ENCODE measurements at regions not wholly inside any gene's neighbourhood (a gene's known extent, or its start where the extent isn't known, plus 50 kb on each side); places are given as distances from the start of the nearest gene placed in this dataset.
"Not testable (repeated sequence)": the region's sequence is repeated elsewhere in the genome, so short reads cannot be mapped to it uniquely, and the experiment has no call there.

GRCh38 chr11:116689413-116690127, 83.2 kb downstream of the BUD13 start:
- Mint-ChIP-seq H3K9me3 (no peaks in the 10 kb centered on the region), H3K4me3 (no peak overlapping the region), H3K27me3 (peaks cover 7 to 34% of the 10 kb centered on the region in 2 donors), H3K4me1 (ENCODE audit: low read depth in 2 of 2) (peaks cover 0 to 2% of the 10 kb centered on the region in 2 donors), H3K36me3 (ENCODE audit: insufficient read depth) (no peaks in the 10 kb centered on the region), H3K27ac (no peak overlapping the region)
- ATAC-seq (replicated peaks) = no peak
- no peak for DNase-seq

- Mint-ChIP-seq H3K9me3 (no peaks in the 10 kb centered on the region), H3K27me3 (peaks cover 17 to 41% of the 10 kb centered on the region in 2 donors), H3K4me3 (no peak overlapping the region), H3K27ac (no peak overlapping the region), H3K36me3 (ENCODE audit: insufficient read depth) (no peaks in the 10 kb centered on the region), H3K4me1 (ENCODE audit: low read depth in 2 of 2) (peaks cover 0 to 2% of the 10 kb centered on the region in 2 donors)
- ATAC-seq (replicated peaks) (no peak), DNase-seq (no peak)
These were observed 84.6 kb downstream of the BUD13 start for GRCh38 chr11:116688202-116688540.

GRCh38 chr11:116687458-116688201, 85.2 kb downstream of the BUD13 start:
- ATAC-seq (replicated peaks) = no peak
- Mint-ChIP-seq H3K36me3 (ENCODE audit: insufficient read depth) (no peaks in the 10 kb centered on the region), H3K27ac (no peak overlapping the region), H3K27me3 (peaks cover 23 to 46% of the 10 kb centered on the region in 2 donors), H3K9me3 (no peaks in the 10 kb centered on the region), H3K4me3 (no peak overlapping the region), H3K4me1 (ENCODE audit: low read depth in 2 of 2) (peaks cover 0 to 2% of the 10 kb centered on the region in 2 donors)
- DNase-seq = no peak

DNA sequence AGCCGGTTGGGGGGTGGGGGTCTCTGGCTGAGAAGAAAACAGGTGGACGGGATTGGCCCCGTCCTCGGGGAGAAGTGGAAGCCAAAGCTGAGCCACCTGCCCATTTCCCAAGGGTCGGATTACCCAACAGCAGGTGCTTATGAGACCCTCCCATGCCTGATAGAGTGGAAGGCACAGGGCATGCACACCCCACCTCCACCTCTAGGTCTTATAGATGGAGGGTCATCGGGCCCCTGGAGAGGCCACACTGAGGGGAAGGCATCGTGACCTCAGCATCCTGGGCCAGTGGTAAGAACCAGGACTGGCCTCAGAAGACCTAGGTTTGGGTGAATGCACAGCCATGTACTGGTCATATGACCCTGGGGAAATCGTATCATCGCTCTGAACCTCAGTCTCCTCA, 85.9 kb downstream of the BUD13 start:
- Mint-ChIP-seq H3K4me1 (ENCODE audit: low read depth in 2 of 2) (peaks cover 0 to 2% of the 10 kb centered on the region in 2 donors), H3K4me3 (no peak overlapping the region), H3K9me3 (no peaks in the 10 kb centered on the region), H3K36me3 (ENCODE audit: insufficient read depth) (no peaks in the 10 kb centered on the region), H3K27ac (no peak overlapping the region), H3K27me3 (peaks cover 24 to 48% of the 10 kb centered on the region in 2 donors)
- DNase-seq (no peak), ATAC-seq (replicated peaks) (no peak)

- DNase-seq (no peak), ATAC-seq (replicated peaks) (no peak)
- Mint-ChIP-seq H3K36me3 (ENCODE audit: insufficient read depth) (no peaks in the 10 kb centered on the region), H3K9me3 (no peaks in the 10 kb centered on the region), H3K27ac (no peak overlapping the region), H3K4me1 (ENCODE audit: low read depth in 2 of 2) (no peaks in the 10 kb centered on the region), H3K27me3 (peaks cover 32 to 60% of the 10 kb centered on the region in 2 donors), H3K4me3 (no peak overlapping the region)
These were observed 88.8 kb downstream of the BUD13 start for GRCh38 chr11:116683982-116684381.

- Mint-ChIP-seq H3K27me3 (peaks cover 26 to 33% of the 10 kb centered on the region in 2 donors), H3K4me1 (ENCODE audit: low read depth in 2 of 2) (no peaks in the 10 kb centered on the region), H3K36me3 (ENCODE audit: insufficient read depth) (no peaks in the 10 kb centered on the region), H3K27ac (no peak overlapping the region), H3K9me3 (no peaks in the 10 kb centered on the region), H3K4me3 (no peak overlapping the region)
- ATAC-seq (replicated peaks) = no peak
- DNase-seq = no peak
These were observed 92.2 kb downstream of the BUD13 start for GRCh38 chr11:116680349-116681125.

- DNase-seq (no peak), ATAC-seq (replicated peaks) (no peak)
- H3K27me3 Mint-ChIP-seq = peaks cover 22 to 26% of the 10 kb centered on the region in 2 donors
- H3K9me3 Mint-ChIP-seq = no peaks in the 10 kb centered on the region
- no peaks in the 10 kb centered on the region for H3K36me3 Mint-ChIP-seq (ENCODE audit: insufficient read depth)
- no peaks in the 10 kb centered on the region for H3K4me1 Mint-ChIP-seq (ENCODE audit: low read depth in 2 of 2)
- no peak overlapping the region for H3K4me3 Mint-ChIP-seq
- no peak overlapping the region for H3K27ac Mint-ChIP-seq
These were observed 93.9 kb downstream of the BUD13 start for GRCh38 chr11:116678887-116679286.

DNA sequence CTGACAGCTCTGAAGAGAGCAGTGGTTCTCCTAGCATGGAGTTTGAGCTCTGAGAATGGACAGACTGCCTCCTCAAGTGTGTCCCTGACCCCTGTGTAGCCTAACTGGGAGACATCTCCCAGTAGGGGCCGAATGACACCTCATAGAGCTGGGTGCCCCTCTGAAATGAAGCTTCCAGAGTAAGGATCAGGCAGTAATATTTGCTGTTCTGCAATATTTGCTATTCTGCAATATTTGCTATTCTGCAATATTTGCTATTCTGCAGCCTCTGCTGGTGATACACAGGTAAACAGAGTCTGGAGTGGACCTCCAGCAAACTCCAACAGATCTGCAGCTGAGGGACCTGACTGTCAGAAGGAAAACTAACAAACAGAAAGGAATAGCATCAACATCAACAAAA, 105.5 kb downstream of the BUD13 start:
- not testable (repeated sequence) for H3K9me3 Mint-ChIP-seq; H3K27ac Mint-ChIP-seq; H3K36me3 Mint-ChIP-seq (ENCODE audit: insufficient read depth); ATAC-seq (replicated peaks); H3K4me1 Mint-ChIP-seq (ENCODE audit: low read depth in 2 of 2); H3K4me3 Mint-ChIP-seq; DNase-seq
- H3K27me3 Mint-ChIP-seq = peaks cover 72 to 81% of the 10 kb centered on the region in 2 donors

DNA sequence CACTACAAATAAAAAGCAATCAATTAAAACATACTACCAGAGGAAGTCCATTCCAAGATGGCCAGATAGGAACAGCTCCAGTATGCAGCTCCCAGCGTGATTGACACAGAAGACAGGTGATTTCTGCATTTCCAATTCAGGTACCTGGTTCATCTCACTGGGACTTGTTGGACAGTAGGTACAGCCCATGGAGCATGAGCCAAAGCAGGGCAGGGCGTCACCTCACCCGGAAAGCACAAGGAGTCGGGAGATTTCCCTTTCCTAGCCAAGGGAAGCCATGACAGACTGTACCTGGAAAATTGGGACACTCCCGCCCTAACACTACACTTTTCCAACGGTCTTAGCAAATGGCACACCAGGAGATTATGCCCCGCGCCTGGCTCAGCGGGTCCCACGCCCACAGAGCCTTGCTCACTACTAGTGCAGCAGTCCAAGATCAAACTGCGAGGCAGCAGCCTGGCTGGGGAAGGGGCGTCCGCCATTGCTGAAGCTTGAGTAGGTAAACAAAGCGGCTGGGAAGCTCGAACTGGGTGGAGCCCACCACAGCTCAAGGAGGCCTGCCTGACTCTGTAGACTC, 106.0 kb downstream of the BUD13 start:
- DNase-seq; H3K9me3 Mint-ChIP-seq; H3K4me1 Mint-ChIP-seq (ENCODE audit: low read depth in 2 of 2); ATAC-seq (replicated peaks); H3K4me3 Mint-ChIP-seq; H3K36me3 Mint-ChIP-seq (ENCODE audit: insufficient read depth); H3K27ac Mint-ChIP-seq: not testable (repeated sequence)
- peaks cover 77 to 85% of the 10 kb centered on the region in 2 donors for H3K27me3 Mint-ChIP-seq

DNA sequence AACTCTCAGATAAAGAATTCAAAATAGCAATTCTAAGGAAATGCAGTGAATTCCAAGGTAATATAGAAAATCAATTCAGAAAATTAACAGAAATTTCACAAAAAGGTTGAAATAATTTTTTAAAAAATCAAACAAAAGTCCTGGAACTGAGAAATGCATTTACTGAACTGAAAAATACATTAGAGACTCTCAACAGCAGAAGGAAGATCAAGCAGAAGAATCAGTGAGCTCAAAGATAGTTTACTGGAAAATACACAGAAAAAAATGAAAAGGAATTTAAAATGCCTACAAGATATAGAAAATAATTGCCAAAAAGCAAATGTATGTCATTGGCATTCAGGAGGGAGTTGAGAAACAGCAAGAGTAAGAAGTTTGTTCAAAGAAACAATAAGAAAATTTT, 107.3 kb downstream of the BUD13 start:
- Mint-ChIP-seq H3K27me3 (peaks cover 78 to 85% of the 10 kb centered on the region in 2 donors), H3K4me3 (no peak overlapping the region), H3K36me3 (ENCODE audit: insufficient read depth) (no peaks in the 10 kb centered on the region), H3K4me1 (ENCODE audit: low read depth in 2 of 2) (no peaks in the 10 kb centered on the region), H3K9me3 (peaks cover 0 to 7% of the 10 kb centered on the region in 2 donors), H3K27ac (no peak overlapping the region)
- no peak for DNase-seq
- no peak for ATAC-seq (replicated peaks)

DNA sequence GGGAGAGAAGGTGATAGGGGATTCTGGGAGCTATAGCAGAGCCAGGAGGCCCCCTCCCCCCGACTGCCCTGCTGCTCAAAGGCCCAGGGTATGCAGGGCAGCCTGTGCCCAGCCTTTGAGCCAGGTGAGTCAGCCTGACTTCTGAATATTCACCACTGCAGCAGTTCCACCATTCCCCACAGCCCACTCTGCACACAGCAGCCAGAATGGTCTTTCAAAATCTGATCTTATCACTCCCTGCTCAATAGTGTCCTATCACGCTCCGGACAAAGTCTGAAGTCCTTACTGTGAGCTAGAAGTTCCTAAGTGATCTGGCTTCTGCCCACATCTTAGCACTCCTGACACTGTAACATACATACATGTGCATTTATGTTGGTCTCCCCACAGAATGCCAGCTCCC, 111.7 kb downstream of the BUD13 start:
- Mint-ChIP-seq H3K4me1 (ENCODE audit: low read depth in 2 of 2) (no peaks in the 10 kb centered on the region), H3K36me3 (ENCODE audit: insufficient read depth) (no peaks in the 10 kb centered on the region), H3K9me3 (peaks cover 0 to 8% of the 10 kb centered on the region in 2 donors), H3K27me3 (peaks cover 71 to 74% of the 10 kb centered on the region in 2 donors), H3K4me3 (no peak overlapping the region), H3K27ac (no peak overlapping the region)
- DNase-seq (no peak), ATAC-seq (replicated peaks) (no peak)

DNA sequence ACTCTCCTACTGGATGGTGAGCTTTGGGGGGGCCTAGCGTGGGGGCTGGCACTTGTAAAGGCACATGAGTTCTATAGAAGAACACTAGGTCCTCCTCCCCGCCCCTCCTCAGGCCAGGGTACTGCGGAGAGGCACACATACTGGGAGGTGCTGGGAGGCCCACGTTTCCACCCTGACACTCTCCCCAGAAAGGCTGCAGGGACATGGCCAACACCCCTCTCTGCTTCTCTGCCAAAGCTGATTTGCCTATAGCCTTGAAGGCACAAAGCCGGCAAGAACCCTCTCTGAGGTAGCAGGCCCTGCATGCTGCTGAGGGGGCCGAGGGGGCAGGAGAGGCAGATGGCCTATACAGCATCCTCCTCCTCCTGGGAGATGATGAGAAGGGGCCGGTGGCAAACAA, 112.8 kb downstream of the BUD13 start:
- no peak for ATAC-seq (replicated peaks)
- Mint-ChIP-seq H3K27ac (no peak overlapping the region), H3K9me3 (peaks cover 0 to 2% of the 10 kb centered on the region in 2 donors), H3K4me3 (no peak overlapping the region), H3K36me3 (ENCODE audit: insufficient read depth) (no peaks in the 10 kb centered on the region), H3K4me1 (ENCODE audit: low read depth in 2 of 2) (no peaks in the 10 kb centered on the region), H3K27me3 (peaks cover 68 to 74% of the 10 kb centered on the region in 2 donors)
- no peak for DNase-seq

GRCh38 chr11:116658876-116659535, 113.8 kb downstream of the BUD13 start:
- H3K4me3 Mint-ChIP-seq = no peak overlapping the region
- H3K4me1 Mint-ChIP-seq (ENCODE audit: low read depth in 2 of 2) = no peaks in the 10 kb centered on the region
- peaks cover 68 to 74% of the 10 kb centered on the region in 2 donors for H3K27me3 Mint-ChIP-seq
- no peaks in the 10 kb centered on the region for H3K36me3 Mint-ChIP-seq (ENCODE audit: insufficient read depth)
- no peak for DNase-seq
- peaks cover 0 to 1% of the 10 kb centered on the region in 2 donors for H3K9me3 Mint-ChIP-seq
- no peak for ATAC-seq (replicated peaks)
- no peak overlapping the region for H3K27ac Mint-ChIP-seq

Data from effector memory CD8-positive, alpha-beta T cell (primary cell).